Adipocyte (in vitro differentiated cells): ENCODE measurements at regions not wholly inside any gene's neighbourhood (a gene's known extent, or its start where the extent isn't known, plus 50 kb on each side); places are given as distances from the start of the nearest gene placed in this dataset.

Experiments
- DNase-seq: peaks from one replicate; pipeline ENCODE4 v3.0.0-alpha.2; 2015; ENCODE audit warnings: low read depth
- H3K27me3 ChIP-seq: replicated peaks from 2 replicates; pipeline ENCODE4 v1.7.0; 2013; ENCODE audit warnings: mild to moderate bottlenecking, low read length, moderate library complexity; ENCODE audit not compliant: control insufficient read depth, insufficient read depth
- H3K36me3 ChIP-seq: 2 replicates; pipeline ENCODE4 v1.7.0; 2013; ENCODE audit warnings: low read length, mild to moderate bottlenecking, moderate library complexity; ENCODE audit not compliant: control insufficient read depth, insufficient read depth, severe bottlenecking
- H3K4me1 ChIP-seq: 2 replicates; pipeline ENCODE4 v1.7.0; 2013; ENCODE audit warnings: mild to moderate bottlenecking, low read length, moderate library complexity; ENCODE audit not compliant: control insufficient read depth, insufficient read depth
- H3K4me3 ChIP-seq: 2 replicates; pipeline ENCODE4 v1.7.0; 2013; ENCODE audit warnings: mild to moderate bottlenecking, low read length, moderate library complexity
- H3K9ac ChIP-seq: 2 replicates; pipeline ENCODE4 v1.7.0; 2013; ENCODE audit warnings: mild to moderate bottlenecking, low read length, moderate library complexity
- H3K9me3 ChIP-seq: 2 replicates; pipeline ENCODE4 v1.7.0; 2013; ENCODE audit warnings: mild to moderate bottlenecking, low read length, moderate library complexity; ENCODE audit not compliant: control insufficient read depth

- DNase-seq: no peak
- Histone ChIP-seq H3K4me1 (no peaks in the 10 kb centered on the region), H3K4me3 (no peak overlapping the region), H3K9ac (no peak overlapping the region), H3K9me3 (no peaks in the 10 kb centered on the region), H3K27me3 (peaks cover 22% of the 10 kb centered on the region), H3K36me3 (no peaks in the 10 kb centered on the region)
Observed at GRCh38 chr12:4206470-4206869, 67.1 kb upstream of the CCND2 start.

- Histone ChIP-seq H3K4me3 (no peak overlapping the region), H3K27me3 (peaks cover 42% of the 10 kb centered on the region), H3K9ac (no peak overlapping the region), H3K9me3 (peaks cover under 1% of the 10 kb centered on the region), H3K36me3 (no peaks in the 10 kb centered on the region), H3K4me1 (no peaks in the 10 kb centered on the region)
- DNase-seq: no peak
Observed at GRCh38 chr12:4203772-4204376, 69.7 kb upstream of the CCND2 start.

GRCh38 chr12:4202918-4203317 lies 70.6 kb upstream of the CCND2 start:
- Histone ChIP-seq H3K27me3 (peaks cover 42% of the 10 kb centered on the region), H3K9me3 (peaks cover 10% of the 10 kb centered on the region), H3K36me3 (no peaks in the 10 kb centered on the region), H3K4me3 (no peak overlapping the region), H3K4me1 (no peaks in the 10 kb centered on the region), H3K9ac (no peak overlapping the region)
- no peak for DNase-seq

GRCh38 chr12:4202487-4202886 lies 71.1 kb upstream of the CCND2 start:
- Histone ChIP-seq H3K4me3 (no peak overlapping the region), H3K27me3 (peaks cover 42% of the 10 kb centered on the region)

GRCh38 chr12:4201333-4202100 lies 72.0 kb upstream of the CCND2 start:
- DNase-seq: no peak
- Histone ChIP-seq H3K27me3 (peaks cover 45% of the 10 kb centered on the region), H3K4me1 (no peaks in the 10 kb centered on the region)

More at GRCh38 chr12:4202487-4202886, 71.1 kb upstream of the CCND2 start:
- Histone ChIP-seq H3K36me3 (no peaks in the 10 kb centered on the region), H3K9me3 (peaks cover 12% of the 10 kb centered on the region), H3K4me1 (no peaks in the 10 kb centered on the region), H3K9ac (no peak overlapping the region)
- no peak for DNase-seq

GRCh38 chr12:4197922-4198763 lies 75.4 kb upstream of the CCND2 start:
- H3K27me3 ChIP-seq: peaks cover 50% of the 10 kb centered on the region
- H3K9me3 ChIP-seq: peaks cover 12% of the 10 kb centered on the region

More at GRCh38 chr12:4201333-4202100, 72.0 kb upstream of the CCND2 start:
- H3K9me3 ChIP-seq: peaks cover 12% of the 10 kb centered on the region
- no peaks in the 10 kb centered on the region for H3K36me3 ChIP-seq
- H3K4me3 ChIP-seq: no peak overlapping the region
- H3K9ac ChIP-seq: no peak overlapping the region

GRCh38 chr12:4196805-4197420 lies 76.6 kb upstream of the CCND2 start:
- H3K27me3 ChIP-seq: peaks cover 58% of the 10 kb centered on the region
- H3K9ac ChIP-seq: no peak overlapping the region
- no peaks in the 10 kb centered on the region for H3K36me3 ChIP-seq
- H3K9me3 ChIP-seq: peaks cover 12% of the 10 kb centered on the region
- no peak overlapping the region for H3K4me3 ChIP-seq
- H3K4me1 ChIP-seq: no peaks in the 10 kb centered on the region
- no peak for DNase-seq

More at GRCh38 chr12:4197922-4198763, 75.4 kb upstream of the CCND2 start:
- DNase-seq: no peak
- Histone ChIP-seq H3K36me3 (no peaks in the 10 kb centered on the region), H3K4me1 (no peaks in the 10 kb centered on the region), H3K4me3 (no peak overlapping the region), H3K9ac (no peak overlapping the region)

GRCh38 chr12:4194668-4195067 lies 78.9 kb upstream of the CCND2 start:
- Histone ChIP-seq H3K27me3 (peaks cover 44% of the 10 kb centered on the region), H3K4me1 (no peaks in the 10 kb centered on the region), H3K9me3 (peaks cover 12% of the 10 kb centered on the region), H3K9ac (no peak overlapping the region), H3K4me3 (no peak overlapping the region), H3K36me3 (no peaks in the 10 kb centered on the region)
- no peak for DNase-seq

GRCh38 chr12:4193821-4194220 lies 79.7 kb upstream of the CCND2 start:
- H3K4me3 ChIP-seq: no peak overlapping the region
- no peak for DNase-seq
- no peak overlapping the region for H3K9ac ChIP-seq
- H3K9me3 ChIP-seq: peaks cover 11% of the 10 kb centered on the region
- no peaks in the 10 kb centered on the region for H3K4me1 ChIP-seq
- H3K36me3 ChIP-seq: no peaks in the 10 kb centered on the region
- H3K27me3 ChIP-seq: peaks cover 37% of the 10 kb centered on the region

GRCh38 chr12:4191642-4192041 lies 81.9 kb upstream of the CCND2 start:
- DNase-seq: no peak

GRCh38 chr12:4191149-4191548 lies 82.4 kb upstream of the CCND2 start:
- peaks cover 31% of the 10 kb centered on the region for H3K27me3 ChIP-seq
- no peak overlapping the region for H3K9ac ChIP-seq
- H3K36me3 ChIP-seq: no peaks in the 10 kb centered on the region
- no peak for DNase-seq
- no peak overlapping the region for H3K4me3 ChIP-seq
- no peaks in the 10 kb centered on the region for H3K9me3 ChIP-seq
- no peaks in the 10 kb centered on the region for H3K4me1 ChIP-seq

More at GRCh38 chr12:4191642-4192041, 81.9 kb upstream of the CCND2 start:
- Histone ChIP-seq H3K4me3 (no peak overlapping the region), H3K36me3 (no peaks in the 10 kb centered on the region), H3K9ac (no peak overlapping the region), H3K27me3 (peaks cover 33% of the 10 kb centered on the region), H3K4me1 (no peaks in the 10 kb centered on the region), H3K9me3 (no peaks in the 10 kb centered on the region)
